Transverse colon (tissue), 4 donors: ENCODE measurements at regions not wholly inside any gene's neighbourhood (a gene's known extent, or its start where the extent isn't known, plus 50 kb on each side); places are given as distances from the start of the nearest gene placed in this dataset.
A peak's percentile ranks its signal among the peaks of the same experiment; 100 is the strongest.

Experiments
- DNase-seq: peaks from one replicate; pipeline ENCODE4 v3.0.0-alpha.2; 2019
- H3K27ac ChIP-seq, 4 donors: fragments of 200-600 bp; sonication (generic); 2 replicates each; pipeline ENCODE4 v1.5.1; 2016 to 2018; ENCODE audit warnings: inconsistent platforms in 4 of 4
- H3K27me3 ChIP-seq: fragments of 200-600 bp; sonication (generic); 2 replicates; pipeline ENCODE4 v1.5.1; 2017; ENCODE audit warnings: inconsistent platforms
- H3K36me3 ChIP-seq, 4 donors: fragments of 200-600 bp; sonication (generic); 2 replicates each; pipeline ENCODE4 v1.5.1; 2017 to 2019; ENCODE audit warnings: inconsistent platforms in 4 of 4
- H3K4me1 ChIP-seq, 4 donors: fragments of 200-600 bp; sonication (generic); 2 replicates each; pipeline ENCODE4 v1.5.1; 2017 to 2020; ENCODE audit warnings: inconsistent platforms in 4 of 4
- H3K4me3 ChIP-seq, 4 donors: fragments of 200-600 bp; sonication (generic); 1 replicate in 1 of 4; 2 replicates in 3 of 4; pipeline versions ENCODE4 v1.5.1 to v1.6.1; 2017 to 2019; ENCODE audit warnings: inconsistent platforms in 4 of 4
- H3K9me3 ChIP-seq, 2 donors: fragments of 200-600 bp; sonication (generic); 2 replicates each; pipeline ENCODE4 v1.5.1; 2017 to 2019; ENCODE audit warnings: inconsistent platforms in 2 of 2
- CTCF ChIP-seq, 5 experiments: fragments of 200-600 bp in 3 of 5; fragments of 450-650 bp in 2 of 5; sonication (generic) in 3 of 5; IDR thresholded peaks; 1 replicate in 2 of 5; 2 replicates in 3 of 5; pipeline ENCODE4 v1.5.1; 2016 to 2017; ENCODE audit warnings: antibody characterized with exemption in 5 of 5, inconsistent platforms in 3 of 5, mild to moderate bottlenecking in 2 of 5, moderate library complexity in 1 of 5
- EP300 ChIP-seq: sonication (generic); formaldehyde crosslinking; IDR thresholded peaks from one replicate; pipeline ENCODE4 v1.6.1; 2017; ENCODE audit warnings: antibody characterized with exemption, low read depth
- POLR2A ChIP-seq: fragments of 450-650 bp; IDR thresholded peaks from one replicate; pipeline ENCODE4 v1.6.1; 2016; ENCODE audit warnings: antibody characterized with exemption, mild to moderate bottlenecking, moderate library complexity
- POLR2AphosphoS5 ChIP-seq, 3 donors: sonication (generic); formaldehyde crosslinking; IDR thresholded peaks; one replicate each; pipeline ENCODE4 v1.6.1; 2016; ENCODE audit warnings: antibody characterized with exemption in 3 of 3
- WGBS, 2 donors: methylation state at CpG; one replicate each; pipeline ENCODE4 v1.1.5; 2018; ENCODE audit warnings: low coverage in 1 of 2; 5-methylcytosine and 5-hydroxymethylcytosine counted together
- in situ Hi-C, 4 donors: fragments of 200-750 bp; cut with MboI; loops; one replicate each; pipeline versions ENCODE4 v1.15.0 to v1.15.1; 2017; ENCODE audit warnings: low sequenced_read_pairs in 3 of 4, low pct_ligation_motif_present in 1 of 4, low pct_unique_long_range_greater_than_20kb in 1 of 4
- intact Hi-C: fragments of 100-400 bp; cut with DNase I; formaldehyde crosslinking; loops from one replicate; pipeline ENCODE4 v1.15.1; 2023; ENCODE audit warnings: low total_unique reads

- TF ChIP-seq POLR2A: no peak
- TF ChIP-seq EP300: no peak
- no peak for TF ChIP-seq POLR2AphosphoS5 (IDR thresholded peaks at IDR 0.05)
- no peak for TF ChIP-seq CTCF (IDR thresholded peaks at IDR 0.05)
- DNase-seq: no peak
- Histone ChIP-seq H3K9me3 (no peaks in the 10 kb centered on the region), H3K36me3 (no peaks in the 10 kb centered on the region), H3K27ac (peak overlapping the region in 1 of 4 donors; percentile 10), H3K4me1 (peaks cover 12 to 30% (median 27%) of the 10 kb centered on the region in 4 donors), H3K4me3 (no peak overlapping the region), H3K27me3 (no peaks in the 10 kb centered on the region)
- in situ Hi-C loops: no loop called here
- WGBS, 2 donors: 60 to 73% methylated on average over 1 to 18 of the region's 18 CpGs
- intact Hi-C loops: no loop called here
Observed at GRCh38 chr22:46038516-46039430, 61.8 kb upstream of the WNT7B start.

GRCh38 chr22:46039535-46039934, 62.6 kb upstream of the WNT7B start:
- Histone ChIP-seq H3K27me3 (no peaks in the 10 kb centered on the region), H3K27ac (peak overlapping the region in 1 of 4 donors; percentile 10), H3K9me3 (no peaks in the 10 kb centered on the region), H3K36me3 (no peaks in the 10 kb centered on the region), H3K4me3 (no peak overlapping the region), H3K4me1 (peaks cover 15 to 36% (median 33%) of the 10 kb centered on the region in 4 donors)
- TF ChIP-seq POLR2A (no peak), CTCF (IDR thresholded peaks at IDR 0.05) (no peak), EP300 (no peak), POLR2AphosphoS5 (IDR thresholded peaks at IDR 0.05) (no peak)
- WGBS, 2 donors: 72 to 78% methylated on average over 6 of the region's 6 CpGs
- intact Hi-C loops (no loop called here), in situ Hi-C loops (no loop called here)
- DNase-seq: no peak

- H3K36me3 ChIP-seq: no peaks in the 10 kb centered on the region
- TF ChIP-seq POLR2A (no peak), CTCF (IDR thresholded peaks at IDR 0.05) (no peak), EP300 (no peak), POLR2AphosphoS5 (IDR thresholded peaks at IDR 0.05) (no peak)
- peaks cover 15 to 37% (median 32%) of the 10 kb centered on the region in 4 donors for H3K4me1 ChIP-seq
- no peak overlapping the region for H3K4me3 ChIP-seq
- peak overlapping the region; percentile 9 to 93 (median 46) for H3K27ac ChIP-seq
- WGBS, 2 donors: 81 to 85% methylated on average over 10 to 20 of the region's 20 CpGs
- H3K27me3 ChIP-seq: no peaks in the 10 kb centered on the region
- DNase-seq: no peak
- intact Hi-C loops (no loop called here), in situ Hi-C loops (no loop called here)
- H3K9me3 ChIP-seq: no peaks in the 10 kb centered on the region
Observed at GRCh38 chr22:46040471-46041465, 63.8 kb upstream of the WNT7B start.

- in situ Hi-C loops: no loop called here
- no peak overlapping the region for H3K4me3 ChIP-seq
- no peaks in the 10 kb centered on the region for H3K27me3 ChIP-seq
- H3K36me3 ChIP-seq: no peaks in the 10 kb centered on the region
- TF ChIP-seq EP300: no peak
- no peak for TF ChIP-seq CTCF (IDR thresholded peaks at IDR 0.05)
- TF ChIP-seq POLR2AphosphoS5 (IDR thresholded peaks at IDR 0.05): no peak
- TF ChIP-seq POLR2A: no peak
- WGBS, 2 donors: 80 to 81% methylated on average over 6 to 9 of the region's 9 CpGs
- H3K9me3 ChIP-seq: no peaks in the 10 kb centered on the region
- H3K4me1 ChIP-seq: peaks cover 15 to 41% (median 38%) of the 10 kb centered on the region in 4 donors
- DNase-seq: no peak
- peak overlapping the region; percentile 9 to 93 (median 46) for H3K27ac ChIP-seq
- intact Hi-C loops: no loop called here
Observed at GRCh38 chr22:46041642-46042041, 64.7 kb upstream of the WNT7B start.
